HT-29 (cell line): ENCODE measurements at regions not wholly inside any gene's neighbourhood (a gene's known extent, or its start where the extent isn't known, plus 50 kb on each side); places are given as distances from the start of the nearest gene placed in this dataset.
"Not testable (repeated sequence)": the region's sequence is repeated elsewhere in the genome, so short reads cannot be mapped to it uniquely, and the experiment has no call there.

Source experiments
- DNase-seq: peaks from one replicate; pipeline ENCODE4 v3.0.0-alpha.2; 2015; ENCODE audit warnings: low spot score

GRCh38 chr11:92425127-92425526 is 200.5 kb downstream of the FAT3 start:
- no peak for DNase-seq

DNA sequence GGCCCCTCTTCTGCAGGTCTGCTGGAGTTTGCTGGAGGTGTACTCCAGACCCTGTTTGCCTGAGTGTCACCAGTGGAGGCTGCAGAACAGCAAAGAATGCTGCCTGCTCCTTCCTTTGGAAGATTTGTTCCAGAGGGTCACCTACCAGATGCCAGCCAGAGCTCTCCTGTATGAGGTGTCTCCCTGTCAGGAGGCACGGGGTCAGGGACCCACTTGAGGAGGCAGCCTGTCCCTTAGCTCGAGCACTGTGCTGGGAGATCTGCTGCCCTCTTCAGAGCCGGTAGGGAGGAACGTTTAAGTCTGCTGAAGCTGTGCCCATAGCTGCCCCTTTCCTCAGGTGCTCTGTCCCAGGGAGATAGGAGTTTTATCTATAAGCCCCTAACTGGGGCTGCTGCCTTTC is 207.9 kb downstream of the FAT3 start:
- no peak for DNase-seq

DNA sequence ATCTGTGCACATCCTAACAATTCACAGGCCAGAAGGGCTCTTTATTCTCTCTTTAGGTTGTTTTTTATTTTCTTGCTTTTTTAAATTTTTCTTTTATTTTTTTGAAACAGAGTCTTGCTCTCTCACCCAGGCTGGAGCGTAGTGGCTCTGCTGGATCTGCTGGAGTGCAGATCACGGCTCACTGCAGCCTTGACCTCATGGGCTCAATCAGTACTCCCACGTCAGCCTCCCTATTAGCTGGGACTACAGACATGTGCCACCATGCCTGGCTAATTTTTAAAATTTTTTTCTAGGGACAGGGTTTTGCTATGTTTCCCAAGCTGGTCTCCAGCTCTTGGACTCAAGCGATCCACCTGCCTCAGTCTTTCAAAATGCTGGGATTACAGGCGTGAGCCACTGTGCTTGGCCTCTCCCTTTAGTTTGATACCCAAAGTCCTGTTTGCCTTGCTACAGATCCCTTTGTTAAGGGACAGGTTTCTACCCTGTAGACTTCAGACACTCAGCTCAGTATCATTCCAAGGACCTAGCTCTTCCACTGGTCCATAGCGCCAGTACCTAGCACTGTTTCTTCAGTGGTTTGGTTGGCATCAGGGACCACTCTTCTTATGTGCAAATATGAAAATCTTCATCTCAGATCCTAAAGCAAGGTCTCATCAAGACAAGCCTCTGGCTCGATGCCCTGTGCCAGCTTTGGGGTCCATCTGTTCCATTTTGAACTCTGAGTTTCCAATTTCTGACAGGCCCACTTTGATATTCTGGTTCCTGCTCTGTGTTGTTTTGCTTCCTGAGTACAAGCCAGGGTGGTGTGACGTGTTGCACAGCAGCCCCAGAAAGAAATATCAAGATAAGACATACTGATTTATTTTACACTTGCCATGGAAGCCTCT is 211.7 kb downstream of the FAT3 start:
- no peak for DNase-seq

DNA sequence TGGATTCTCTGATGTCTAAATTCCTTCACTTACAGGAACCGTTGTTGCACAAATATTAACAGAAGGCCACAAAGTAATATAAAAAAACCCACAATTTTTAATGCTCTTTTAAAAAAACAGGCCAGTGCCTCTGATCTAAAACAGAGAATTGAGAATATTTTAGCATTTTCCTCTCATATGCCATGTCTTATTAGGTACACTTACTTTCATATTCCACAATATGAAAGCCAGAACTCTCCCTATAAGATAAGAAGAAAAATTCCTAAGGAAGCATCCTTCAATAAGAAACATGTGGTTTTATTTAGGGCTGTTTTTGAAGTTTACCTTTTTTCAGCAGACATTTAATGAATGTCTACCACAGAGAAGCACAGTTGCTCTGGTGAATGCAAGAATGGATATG is 214.5 kb downstream of the FAT3 start:
- no peak for DNase-seq

DNA sequence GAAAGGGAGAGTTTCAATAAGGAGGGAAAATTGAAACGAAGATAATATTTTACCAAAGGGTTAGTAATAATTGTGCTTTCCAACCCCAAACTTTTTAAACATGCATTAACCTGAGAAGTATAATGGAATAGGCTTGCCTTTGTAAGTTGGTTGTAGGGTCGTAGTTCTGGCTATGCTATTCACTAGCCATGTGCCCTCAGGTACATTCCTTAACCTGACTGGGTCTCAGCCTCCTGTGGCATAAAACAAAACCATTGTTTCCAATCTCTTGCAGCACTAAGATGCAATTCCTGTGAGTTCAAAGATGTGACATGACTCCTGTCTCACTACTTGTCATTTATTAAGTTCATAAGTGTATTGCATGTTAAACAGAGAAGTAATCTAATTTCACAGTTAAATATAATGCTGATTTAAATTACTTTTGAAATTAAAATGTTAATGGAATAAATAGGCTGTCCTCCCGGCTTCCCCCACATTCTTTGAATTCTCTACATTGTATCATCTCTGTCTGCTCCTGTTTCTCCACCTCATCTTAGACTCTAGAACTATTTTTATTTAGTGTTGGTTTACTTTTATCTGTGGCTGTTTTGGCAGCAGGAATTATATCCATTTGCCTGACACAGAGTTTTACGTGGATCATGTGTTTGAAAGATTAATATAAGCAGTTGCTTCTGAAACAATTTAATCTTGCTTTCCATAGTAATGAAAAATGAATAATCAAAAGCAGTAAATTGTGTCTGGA is 216.3 kb downstream of the FAT3 start:
- DNase-seq: no peak

DNA sequence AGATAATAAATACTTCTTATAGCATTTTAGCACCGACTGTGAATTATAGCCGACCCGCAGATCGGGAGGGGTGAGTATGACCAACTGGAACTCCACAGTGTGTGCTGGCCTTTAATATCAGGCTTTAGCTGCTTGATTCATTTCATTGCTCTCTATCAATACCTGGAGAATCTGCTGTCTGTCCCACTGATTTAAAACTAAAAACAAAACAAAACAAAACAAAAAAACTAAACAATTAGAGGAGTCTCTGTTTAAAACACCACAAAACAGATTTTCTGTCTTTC is 216.8 kb downstream of the FAT3 start:
- no peak for DNase-seq

- no peak for DNase-seq
Observed at GRCh38 chr11:92443199-92443598, 218.6 kb downstream of the FAT3 start.

DNA sequence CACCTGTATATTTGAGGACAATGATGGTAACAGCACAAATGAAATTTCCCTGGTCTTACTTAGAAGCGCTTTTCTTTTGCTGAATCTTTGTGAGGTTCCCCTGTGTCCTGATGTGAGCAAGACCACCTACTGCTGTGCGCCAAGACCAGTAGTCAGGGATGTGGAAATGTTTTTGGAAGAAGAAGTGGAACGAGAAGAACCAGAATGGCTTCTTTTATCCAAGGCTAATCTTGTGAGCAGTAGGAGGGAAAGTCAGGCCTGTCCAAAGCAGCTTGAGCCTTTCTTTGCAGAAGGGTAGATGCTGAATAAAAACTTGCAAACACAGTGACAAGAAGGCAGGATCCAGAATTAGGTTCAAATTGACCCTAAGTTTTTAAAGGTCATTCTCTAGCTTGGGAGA is 223.0 kb downstream of the FAT3 start:
- no peak for DNase-seq

GRCh38 chr11:92449222-92449621 is 224.6 kb downstream of the FAT3 start:
- no peak for DNase-seq

- DNase-seq: no peak
Observed at GRCh38 chr11:92449780-92450179, 225.2 kb downstream of the FAT3 start.

GRCh38 chr11:92451063-92451462 is 226.4 kb downstream of the FAT3 start:
- no peak for DNase-seq

GRCh38 chr11:92453055-92453454 is 228.4 kb downstream of the FAT3 start:
- DNase-seq: no peak

- no peak for DNase-seq
Observed at GRCh38 chr11:92455210-92455790, 230.7 kb downstream of the FAT3 start.

GRCh38 chr11:92457250-92457649 is 232.6 kb downstream of the FAT3 start:
- DNase-seq: no peak

- DNase-seq: no peak
Observed at GRCh38 chr11:92458486-92458885, 233.9 kb downstream of the FAT3 start.

- no peak for DNase-seq
Observed at GRCh38 chr11:92460213-92460612, 235.6 kb downstream of the FAT3 start.

GRCh38 chr11:92461447-92461846 is 236.8 kb downstream of the FAT3 start:
- DNase-seq: no peak

GRCh38 chr11:92462821-92463220 is 238.2 kb downstream of the FAT3 start:
- no peak for DNase-seq

GRCh38 chr11:92464822-92465221 is 240.2 kb downstream of the FAT3 start:
- DNase-seq: no peak

DNA sequence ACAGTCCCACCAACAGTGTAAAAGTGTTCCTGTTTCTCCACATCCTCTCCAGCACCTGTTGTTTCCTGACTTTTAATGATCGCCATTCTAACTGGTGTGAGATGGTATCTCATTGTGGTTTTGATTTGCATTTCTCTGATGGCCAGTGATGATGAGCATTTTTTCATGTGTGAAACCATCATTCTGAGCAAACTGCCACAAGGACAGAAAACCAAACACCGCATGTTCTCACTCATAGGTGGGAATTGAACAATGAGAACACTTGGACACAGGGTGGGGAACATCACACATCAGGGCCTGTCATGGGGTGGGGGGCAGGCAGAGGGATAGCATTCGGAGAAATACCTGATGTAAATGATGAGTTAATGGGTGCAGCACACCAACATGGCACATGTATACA is 240.8 kb downstream of the FAT3 start:
- not testable (repeated sequence) for DNase-seq

- no peak for DNase-seq
Observed at GRCh38 chr11:92473736-92474135, 249.1 kb downstream of the FAT3 start.

DNA sequence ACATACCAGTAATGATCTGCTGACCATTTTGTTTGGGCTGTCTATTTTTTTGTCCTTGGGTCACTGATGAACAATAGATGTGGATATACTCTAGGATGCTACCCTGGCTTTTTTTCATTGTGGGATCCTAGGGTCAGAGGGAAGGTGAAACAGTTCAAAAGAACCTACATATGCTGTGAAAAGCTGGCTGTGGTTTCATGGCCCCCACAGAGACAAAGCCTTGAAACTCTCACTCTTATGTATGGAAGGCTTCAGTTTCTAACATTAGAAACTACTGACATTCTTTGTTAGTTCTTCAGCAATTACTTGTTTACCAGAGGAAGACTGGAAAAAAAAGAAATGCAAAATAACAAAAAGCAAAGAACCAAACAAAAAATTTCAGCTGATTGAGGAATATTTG is 250.7 kb downstream of the FAT3 start:
- DNase-seq: no peak

DNA sequence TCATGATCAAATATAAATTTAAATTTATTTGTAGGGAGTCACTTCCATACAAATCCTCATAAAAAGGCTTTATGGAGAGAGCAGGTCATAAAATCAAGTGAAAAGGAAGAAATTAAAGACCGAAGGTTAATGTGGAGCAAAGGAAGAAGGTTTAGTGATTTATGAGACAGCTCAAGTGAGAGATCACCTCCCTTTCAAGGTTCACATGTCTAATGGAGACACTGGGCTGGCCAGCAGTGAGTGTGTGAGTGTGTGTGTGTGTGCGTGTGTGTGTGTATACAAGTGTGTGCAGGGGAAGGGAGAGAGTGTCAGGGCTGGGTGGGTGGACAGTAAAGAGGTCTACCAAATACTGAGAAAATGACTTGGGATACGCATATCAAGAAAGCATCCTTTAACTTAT is 251.2 kb downstream of the FAT3 start:
- no peak for DNase-seq
